Gastrocnemius medialis (tissue), 4 donors: ENCODE measurements at regions not wholly inside any gene's neighbourhood (a gene's known extent, or its start where the extent isn't known, plus 50 kb on each side); places are given as distances from the start of the nearest gene placed in this dataset.

Source experiments
- ATAC-seq, 2 donors: fragments of 150-250 bp; one replicate each; pipeline ENCODE4 v1.9.1; 2016
- DNase-seq, 2 donors: peaks; one replicate each; pipeline ENCODE4 v3.0.0-alpha.2; 2019
- H3K27ac ChIP-seq, 4 donors: fragments of 200-600 bp; sonication (generic); 1 replicate in 1 of 4; 2 replicates in 3 of 4; pipeline ENCODE4 v1.5.1; 2016 to 2018; ENCODE audit warnings: mild to moderate bottlenecking in 2 of 4, moderate library complexity in 1 of 4
- H3K27me3 ChIP-seq, 3 donors: fragments of 200-600 bp; sonication (generic) in 2 of 3; 1 replicate in 1 of 3; 2 replicates in 2 of 3; pipeline versions ENCODE4 v1.5.1 to v1.6.0; 2016 to 2019; ENCODE audit warnings: mild to moderate bottlenecking in 1 of 3, moderate library complexity in 1 of 3
- H3K36me3 ChIP-seq, 2 donors: fragments of 200-600 bp; sonication (generic) in 1 of 2; one replicate each; pipeline ENCODE4 v1.5.1; 2017 to 2018
- H3K4me1 ChIP-seq, 2 donors: fragments of 200-600 bp; sonication (generic) in 1 of 2; one replicate each; pipeline ENCODE4 v1.5.1; 2016 to 2017; ENCODE audit warnings: mild to moderate bottlenecking in 2 of 2
- H3K4me3 ChIP-seq, 4 donors: fragments of 200-600 bp; sonication (generic) in 3 of 4; 1 replicate in 1 of 4; 2 replicates in 3 of 4; pipeline ENCODE4 v1.5.1; 2016 to 2019; ENCODE audit warnings: mild to moderate bottlenecking in 2 of 4
- H3K9me3 ChIP-seq, 3 donors: fragments of 200-600 bp; sonication (generic) in 2 of 3; 1 replicate in 1 of 3; 2 replicates in 2 of 3; pipeline ENCODE4 v1.5.1; 2016 to 2019
- CTCF ChIP-seq, 5 experiments: fragments of 450-650 bp in 3 of 5; fragments of 200-600 bp in 2 of 5; sonication (generic) in 2 of 5; IDR thresholded peaks in 4 of 5; conservative IDR thresholded peaks in 1 of 5; 1 replicate in 4 of 5; 2 replicates in 1 of 5; pipeline ENCODE4 v1.5.1; 2016 to 2019; ENCODE audit warnings: antibody characterized with exemption in 5 of 5, mild to moderate bottlenecking in 3 of 5, moderate library complexity in 3 of 5
- POLR2A ChIP-seq, 2 donors: fragments of 450-650 bp; IDR thresholded peaks; one replicate each; pipeline ENCODE4 v1.6.1; 2017; ENCODE audit warnings: antibody characterized with exemption in 2 of 2, mild to moderate bottlenecking in 2 of 2, moderate library complexity in 2 of 2
- in situ Hi-C, 4 donors: fragments of 200-750 bp; cut with MboI; loops; one replicate each; pipeline versions ENCODE4 v1.15.0 to v1.8.0; 2017; ENCODE audit warnings: low sequenced_read_pairs in 4 of 4
- intact Hi-C: fragments of 100-400 bp; cut with DNase I; formaldehyde crosslinking; loops from one replicate; pipeline ENCODE4 v1.15.1; 2023; ENCODE audit warnings: low total_unique reads

- intact Hi-C loops (no loop called here), in situ Hi-C loops (loop anchor here in 3 of 4 donors (25.0 kb wide), 4 partner anchors 194 to 994 kb away; partner anchors contain the start of gene URAD (in 1 of the 3))
- no peak for DNase-seq
- H3K9me3 ChIP-seq = peaks cover 0 to 7% (median 0%) of the 10 kb centered on the region in 3 donors
- H3K27me3 ChIP-seq = peaks cover 0 to 6% (median 4%) of the 10 kb centered on the region in 3 donors
- H3K27ac ChIP-seq = no peak overlapping the region
- no peaks in the 10 kb centered on the region for H3K4me1 ChIP-seq
- no peak for ATAC-seq
- no peak overlapping the region for H3K4me3 ChIP-seq
- no peak for TF ChIP-seq POLR2A (IDR thresholded peaks at IDR 0.05)
- H3K36me3 ChIP-seq = no peaks in the 10 kb centered on the region
Measured at GRCh38 chr13:26992951-26993719, 178.5 kb downstream of the USP12 start.

GRCh38 chr13:26991508-26992181 lies 180.0 kb downstream of the USP12 start:
- no peak overlapping the region for H3K27ac ChIP-seq
- DNase-seq = no peak
- in situ Hi-C loops = loop anchor here in 3 of 4 donors (25.0 kb wide), 4 partner anchors 196 to 996 kb away; partner anchors contain the start of gene URAD (in 1 of the 3)

GRCh38 chr13:26989957-26990713 lies 181.5 kb downstream of the USP12 start:
- Histone ChIP-seq H3K4me3 (no peak overlapping the region), H3K9me3 (no peaks in the 10 kb centered on the region), H3K4me1 (no peaks in the 10 kb centered on the region), H3K27me3 (peaks cover 0 to 4% (median 0%) of the 10 kb centered on the region in 3 donors), H3K27ac (no peak overlapping the region), H3K36me3 (no peaks in the 10 kb centered on the region)
- DNase-seq = no peak
- in situ Hi-C loops (loop anchor here (5.0 to 25.0 kb wide), 9 partner anchors 197 to 997 kb away; partner anchors contain the start of gene URAD (in 3 of the 4)), intact Hi-C loops (loop anchor here (5.0 to 10.0 kb wide), 2 partner anchors 282 to 995 kb away; partner anchors contain the start of genes RASL11A and URAD)
- TF ChIP-seq CTCF (IDR thresholded peaks at IDR 0.05 in 4 of 5, conservative IDR thresholded peaks at IDR 0.05 in 1 of 5) = no peak
- TF ChIP-seq POLR2A (IDR thresholded peaks at IDR 0.05) = no peak
- ATAC-seq = no peak

More at GRCh38 chr13:26991508-26992181, 180.0 kb downstream of the USP12 start:
- Histone ChIP-seq H3K27me3 (peaks cover 0 to 4% (median 3%) of the 10 kb centered on the region in 3 donors), H3K36me3 (no peaks in the 10 kb centered on the region), H3K9me3 (peaks cover 0 to 7% (median 0%) of the 10 kb centered on the region in 3 donors), H3K4me1 (no peaks in the 10 kb centered on the region), H3K4me3 (no peak overlapping the region)
- no peak for ATAC-seq
- intact Hi-C loops = no loop called here
- TF ChIP-seq CTCF (IDR thresholded peaks at IDR 0.05 in 4 of 5, conservative IDR thresholded peaks at IDR 0.05 in 1 of 5) = no peak
- TF ChIP-seq POLR2A (IDR thresholded peaks at IDR 0.05) = no peak

- Histone ChIP-seq H3K4me3 (no peak overlapping the region), H3K27ac (no peak overlapping the region), H3K36me3 (no peaks in the 10 kb centered on the region), H3K9me3 (no peaks in the 10 kb centered on the region), H3K4me1 (no peaks in the 10 kb centered on the region), H3K27me3 (peaks cover 0 to 4% (median 0%) of the 10 kb centered on the region in 3 donors)
- in situ Hi-C loops = loop anchor here (5.0 to 25.0 kb wide), 9 partner anchors 198 to 998 kb away; partner anchors contain the start of gene URAD (in 3 of the 4)
- TF ChIP-seq POLR2A (IDR thresholded peaks at IDR 0.05) (no peak), CTCF (IDR thresholded peaks at IDR 0.05 in 4 of 5, conservative IDR thresholded peaks at IDR 0.05 in 1 of 5) (no peak)
- ATAC-seq (no peak), DNase-seq (no peak)
- intact Hi-C loops = loop anchor here (5.0 to 10.0 kb wide), 2 partner anchors 283 to 995 kb away; partner anchors contain the start of genes RASL11A and URAD
Measured at GRCh38 chr13:26989261-26989956, 182.2 kb downstream of the USP12 start.
